OCI-M2 (cell line): ENCODE measurements at regions not wholly inside any gene's neighbourhood (a gene's known extent, or its start where the extent isn't known, plus 50 kb on each side); places are given as distances from the start of the nearest gene placed in this dataset.

Experiments
- DNase-seq: peaks from one replicate; lab custom pipeline; 2025; ENCODE audit not compliant: unreplicated experiment; lab: John Stamatoyannopoulos, UW

- DNase-seq: no peak
Measured at GRCh38 chr7:25789701-25790640, 362.0 kb upstream of the NFE2L3 start.

GRCh38 chr7:25790963-25791362, 361.0 kb upstream of the NFE2L3 start:
- DNase-seq: no peak

- DNase-seq: no peak
Measured at GRCh38 chr7:25792586-25792985, 359.4 kb upstream of the NFE2L3 start.

- DNase-seq: no peak
Measured at GRCh38 chr7:25795824-25796235, 356.2 kb upstream of the NFE2L3 start.

GRCh38 chr7:25798344-25798743, 353.7 kb upstream of the NFE2L3 start:
- DNase-seq: no peak

GRCh38 chr7:25801214-25801613, 350.8 kb upstream of the NFE2L3 start:
- DNase-seq: no peak

GRCh38 chr7:25802057-25802456, 349.9 kb upstream of the NFE2L3 start:
- DNase-seq: no peak

- no peak for DNase-seq
Measured at GRCh38 chr7:25802473-25802872, 349.5 kb upstream of the NFE2L3 start.

GRCh38 chr7:25803117-25803887, 348.7 kb upstream of the NFE2L3 start:
- DNase-seq: no peak

- no peak for DNase-seq
Measured at GRCh38 chr7:25804154-25804553, 347.8 kb upstream of the NFE2L3 start.

- no peak for DNase-seq
Measured at GRCh38 chr7:25805027-25805687, 346.8 kb upstream of the NFE2L3 start.

- no peak for DNase-seq
Measured at GRCh38 chr7:25807086-25807611, 344.8 kb upstream of the NFE2L3 start.

GRCh38 chr7:25809441-25809840, 342.6 kb upstream of the NFE2L3 start:
- DNase-seq: no peak

GRCh38 chr7:25812086-25812850, 339.7 kb upstream of the NFE2L3 start:
- DNase-seq: no peak

- no peak for DNase-seq
Measured at GRCh38 chr7:25813381-25813780, 338.6 kb upstream of the NFE2L3 start.

GRCh38 chr7:25815711-25816110, 336.3 kb upstream of the NFE2L3 start:
- no peak for DNase-seq

- no peak for DNase-seq
Measured at GRCh38 chr7:25820432-25821040, 331.5 kb upstream of the NFE2L3 start.

- DNase-seq: no peak
Measured at GRCh38 chr7:25821225-25821624, 330.8 kb upstream of the NFE2L3 start.

- DNase-seq: no peak
Measured at GRCh38 chr7:25822823-25823222, 329.2 kb upstream of the NFE2L3 start.

- DNase-seq: no peak
Measured at GRCh38 chr7:25823571-25823970, 328.4 kb upstream of the NFE2L3 start.
